Upper lobe of right lung (tissue), 1 donor: ENCODE measurements at regions not wholly inside any gene's neighbourhood (a gene's known extent, or its start where the extent isn't known, plus 50 kb on each side); places are given as distances from the start of the nearest gene placed in this dataset.

ENCODE experiments used
- ATAC-seq: fragments of 200-7000 bp; cut with Tn5 transposase; one replicate; pipeline ENCODE4 v1.9.1; 2020; ENCODE audit warnings: mild to moderate bottlenecking, moderate library complexity
- DNase-seq: peaks from one replicate; pipeline ENCODE4 v3.0.0-alpha.2; 2020
- H3K27ac ChIP-seq: fragments of 200-600 bp; one replicate; pipeline ENCODE4 v1.8.0; 2022
- H3K27me3 ChIP-seq: fragments of 200-600 bp; one replicate; pipeline ENCODE4 v1.8.0; 2022; ENCODE audit warnings: mild to moderate bottlenecking
- H3K36me3 ChIP-seq: fragments of 200-600 bp; one replicate; pipeline ENCODE4 v1.8.0; 2022
- H3K4me1 ChIP-seq: fragments of 200-600 bp; one replicate; pipeline ENCODE4 v1.8.0; 2022
- H3K4me3 ChIP-seq: fragments of 200-600 bp; one replicate; pipeline ENCODE4 v1.8.0; 2022; ENCODE audit warnings: mild to moderate bottlenecking
- H3K9me3 ChIP-seq: fragments of 200-600 bp; one replicate; pipeline ENCODE4 v1.8.0; 2022
- CTCF ChIP-seq: fragments of 200-600 bp; IDR thresholded peaks from one replicate; pipeline ENCODE4 v1.8.0; 2022; ENCODE audit warnings: antibody characterized with exemption
- intact Hi-C: fragments of 100-400 bp; cut with DNase I; formaldehyde crosslinking; loops from one replicate; pipeline ENCODE4 v1.11.0; 2022
- donor health status: DM: no; HTN: yes; CAD: no; lungs with severe emphysema.

DNA sequence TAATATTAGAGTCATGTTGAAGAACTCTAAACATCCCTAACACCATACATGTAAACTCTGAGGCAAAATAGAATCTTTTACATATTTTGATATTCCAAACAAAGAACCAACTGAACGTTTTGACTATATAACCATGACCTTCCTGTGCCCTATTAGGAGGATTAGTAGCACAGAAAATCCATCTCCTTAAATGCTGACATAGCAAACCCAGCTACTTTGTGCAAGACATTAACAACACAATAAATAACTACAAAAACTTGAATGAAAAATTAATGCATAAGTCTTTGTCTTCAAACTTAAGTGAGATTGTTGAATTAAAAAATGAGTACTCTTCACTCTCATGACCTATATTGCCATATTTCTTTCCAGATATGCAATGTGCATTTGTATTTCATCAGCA lies 450.0 kb upstream of the PDZRN3 start:
- Histone ChIP-seq H3K9me3 (no peaks in the 10 kb centered on the region), H3K36me3 (no peaks in the 10 kb centered on the region), H3K27me3 (no peaks in the 10 kb centered on the region), H3K4me3 (no peak overlapping the region), H3K27ac (no peak overlapping the region), H3K4me1 (no peaks in the 10 kb centered on the region)
- DNase-seq = no peak
- intact Hi-C loops = no loop called here
- no peak for TF ChIP-seq CTCF
- no peak for ATAC-seq

DNA sequence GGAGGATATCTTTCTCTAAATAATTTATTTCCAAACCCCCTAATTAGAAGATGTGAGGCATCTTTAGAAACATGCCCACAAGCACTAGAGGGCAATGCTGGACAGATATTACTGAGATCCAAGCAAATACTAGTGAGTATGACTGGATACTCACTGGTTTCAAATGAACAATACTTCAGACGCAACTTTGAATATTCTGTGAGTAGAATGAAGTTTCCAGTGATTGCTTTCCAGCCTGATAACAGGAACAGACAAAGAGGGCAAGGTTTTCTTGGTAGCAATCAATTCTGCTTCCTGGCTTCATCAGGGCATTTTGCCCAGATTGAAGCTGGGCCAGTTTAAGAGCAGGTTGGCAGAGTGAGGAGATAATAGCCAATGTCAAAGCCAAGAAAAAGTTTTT lies 442.6 kb upstream of the PDZRN3 start:
- Histone ChIP-seq H3K4me1 (no peaks in the 10 kb centered on the region), H3K9me3 (no peaks in the 10 kb centered on the region), H3K27me3 (no peaks in the 10 kb centered on the region), H3K36me3 (no peaks in the 10 kb centered on the region), H3K4me3 (no peak overlapping the region), H3K27ac (no peak overlapping the region)
- ATAC-seq (no peak), DNase-seq (no peak)
- intact Hi-C loops = no loop called here
- TF ChIP-seq CTCF = peak; percentile 25

DNA sequence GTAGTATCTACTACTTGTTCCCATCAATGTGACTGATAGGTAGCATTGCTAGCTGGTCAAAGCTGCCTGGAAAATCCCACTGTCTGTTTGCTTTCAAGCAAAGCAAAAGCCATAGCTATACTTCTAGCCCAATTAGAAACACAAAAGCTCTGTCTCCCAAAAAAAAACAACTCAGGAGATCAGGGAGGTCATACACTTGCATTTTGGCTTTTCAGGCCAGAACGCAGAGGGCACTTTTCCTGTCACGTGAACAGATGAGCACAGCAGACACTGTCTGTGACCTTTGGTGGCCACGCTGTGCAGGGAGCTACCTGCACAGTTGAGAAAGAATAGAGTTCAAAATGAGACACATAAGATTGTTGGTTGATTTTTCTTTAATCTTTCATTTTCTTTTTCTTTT lies 441.7 kb upstream of the PDZRN3 start:
- Histone ChIP-seq H3K9me3 (no peaks in the 10 kb centered on the region), H3K27ac (no peak overlapping the region), H3K4me3 (no peak overlapping the region), H3K27me3 (no peaks in the 10 kb centered on the region), H3K4me1 (no peaks in the 10 kb centered on the region), H3K36me3 (no peaks in the 10 kb centered on the region)
- intact Hi-C loops = no loop called here
- ATAC-seq = no peak
- no peak for TF ChIP-seq CTCF
- no peak for DNase-seq

DNA sequence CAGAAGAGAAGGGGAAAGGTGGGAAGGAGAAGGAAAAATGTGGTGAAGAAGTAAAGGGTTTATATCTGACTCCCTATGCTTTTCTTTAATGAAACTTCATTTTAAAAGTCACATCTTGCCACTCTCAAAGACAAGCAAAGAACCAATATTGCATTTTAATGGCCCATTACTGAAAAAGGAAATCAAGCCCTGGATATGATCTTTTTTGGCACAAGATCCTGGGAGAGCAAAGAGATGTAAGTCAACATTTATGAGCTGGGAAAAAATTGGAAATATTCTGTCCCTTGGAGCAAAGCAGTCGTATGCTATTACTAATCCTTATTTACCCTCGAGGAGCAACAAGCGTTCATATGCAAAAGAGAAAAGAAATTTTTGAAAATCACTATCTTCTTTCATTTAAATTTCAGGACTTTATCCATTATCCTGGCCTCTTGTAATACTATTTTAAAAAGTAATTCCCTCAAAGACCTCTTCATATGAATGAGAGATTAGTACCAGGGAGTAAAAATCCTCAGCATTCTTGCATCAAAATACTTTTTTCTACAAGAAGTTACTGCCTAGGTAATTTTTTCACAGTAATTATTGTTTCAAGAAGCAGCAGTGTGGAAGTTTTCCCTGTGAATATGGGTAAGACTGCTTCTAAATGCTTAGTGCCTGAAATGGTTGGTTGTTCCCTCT lies 435.3 kb upstream of the PDZRN3 start:
- DNase-seq = no peak
- Histone ChIP-seq H3K36me3 (no peaks in the 10 kb centered on the region), H3K4me3 (no peak overlapping the region), H3K9me3 (no peaks in the 10 kb centered on the region), H3K4me1 (no peaks in the 10 kb centered on the region), H3K27me3 (no peaks in the 10 kb centered on the region), H3K27ac (no peak overlapping the region)
- intact Hi-C loops = no loop called here
- no peak for TF ChIP-seq CTCF
- ATAC-seq = no peak

GRCh38 chr3:74059301-74059922 lies 434.7 kb upstream of the PDZRN3 start:
- TF ChIP-seq CTCF = no peak
- no peak for DNase-seq
- H3K36me3 ChIP-seq = no peaks in the 10 kb centered on the region

More at GRCh38 chr3:74059301-74059922, 434.7 kb upstream of the PDZRN3 start:
- intact Hi-C loops = no loop called here
- Histone ChIP-seq H3K27me3 (no peaks in the 10 kb centered on the region), H3K9me3 (no peaks in the 10 kb centered on the region), H3K4me1 (no peaks in the 10 kb centered on the region), H3K4me3 (no peak overlapping the region), H3K27ac (no peak overlapping the region)
- ATAC-seq = no peak
